ENCODE measurements at regions not wholly inside any gene's neighbourhood (a gene's known extent, or its start where the extent isn't known, plus 50 kb on each side); places are given as distances from the start of the nearest gene placed in this dataset.

GRCh38 chr2:224190936-224191270 lies 151.8 kb upstream of the SERPINE2 start (continued):
- TF ChIP-seq, protein P1, sequence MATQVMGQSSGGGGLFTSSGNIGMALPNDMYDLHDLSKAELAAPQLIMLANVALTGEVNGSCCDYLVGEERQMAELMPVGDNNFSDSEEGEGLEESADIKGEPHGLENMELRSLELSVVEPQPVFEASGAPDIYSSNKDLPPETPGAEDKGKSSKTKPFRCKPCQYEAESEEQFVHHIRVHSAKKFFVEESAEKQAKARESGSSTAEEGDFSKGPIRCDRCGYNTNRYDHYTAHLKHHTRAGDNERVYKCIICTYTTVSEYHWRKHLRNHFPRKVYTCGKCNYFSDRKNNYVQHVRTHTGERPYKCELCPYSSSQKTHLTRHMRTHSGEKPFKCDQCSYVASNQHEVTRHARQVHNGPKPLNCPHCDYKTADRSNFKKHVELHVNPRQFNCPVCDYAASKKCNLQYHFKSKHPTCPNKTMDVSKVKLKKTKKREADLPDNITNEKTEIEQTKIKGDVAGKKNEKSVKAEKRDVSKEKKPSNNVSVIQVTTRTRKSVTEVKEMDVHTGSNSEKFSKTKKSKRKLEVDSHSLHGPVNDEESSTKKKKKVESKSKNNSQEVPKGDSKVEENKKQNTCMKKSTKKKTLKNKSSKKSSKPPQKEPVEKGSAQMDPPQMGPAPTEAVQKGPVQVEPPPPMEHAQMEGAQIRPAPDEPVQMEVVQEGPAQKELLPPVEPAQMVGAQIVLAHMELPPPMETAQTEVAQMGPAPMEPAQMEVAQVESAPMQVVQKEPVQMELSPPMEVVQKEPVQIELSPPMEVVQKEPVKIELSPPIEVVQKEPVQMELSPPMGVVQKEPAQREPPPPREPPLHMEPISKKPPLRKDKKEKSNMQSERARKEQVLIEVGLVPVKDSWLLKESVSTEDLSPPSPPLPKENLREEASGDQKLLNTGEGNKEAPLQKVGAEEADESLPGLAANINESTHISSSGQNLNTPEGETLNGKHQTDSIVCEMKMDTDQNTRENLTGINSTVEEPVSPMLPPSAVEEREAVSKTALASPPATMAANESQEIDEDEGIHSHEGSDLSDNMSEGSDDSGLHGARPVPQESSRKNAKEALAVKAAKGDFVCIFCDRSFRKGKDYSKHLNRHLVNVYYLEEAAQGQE (IDR thresholded peaks at IDR 0.05; ENCODE audit: unreplicated experiment): no peak
- no peak for TF ChIP-seq STAT1 (IDR thresholded peaks at IDR 0.05; ENCODE audit: unreplicated experiment)
- TF ChIP-seq, protein P2, sequence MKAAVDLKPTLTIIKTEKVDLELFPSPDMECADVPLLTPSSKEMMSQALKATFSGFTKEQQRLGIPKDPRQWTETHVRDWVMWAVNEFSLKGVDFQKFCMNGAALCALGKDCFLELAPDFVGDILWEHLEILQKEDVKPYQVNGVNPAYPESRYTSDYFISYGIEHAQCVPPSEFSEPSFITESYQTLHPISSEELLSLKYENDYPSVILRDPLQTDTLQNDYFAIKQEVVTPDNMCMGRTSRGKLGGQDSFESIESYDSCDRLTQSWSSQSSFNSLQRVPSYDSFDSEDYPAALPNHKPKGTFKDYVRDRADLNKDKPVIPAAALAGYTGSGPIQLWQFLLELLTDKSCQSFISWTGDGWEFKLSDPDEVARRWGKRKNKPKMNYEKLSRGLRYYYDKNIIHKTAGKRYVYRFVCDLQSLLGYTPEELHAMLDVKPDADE (IDR thresholded peaks at IDR 0.05): no peak
- TF ChIP-seq, protein P3, sequence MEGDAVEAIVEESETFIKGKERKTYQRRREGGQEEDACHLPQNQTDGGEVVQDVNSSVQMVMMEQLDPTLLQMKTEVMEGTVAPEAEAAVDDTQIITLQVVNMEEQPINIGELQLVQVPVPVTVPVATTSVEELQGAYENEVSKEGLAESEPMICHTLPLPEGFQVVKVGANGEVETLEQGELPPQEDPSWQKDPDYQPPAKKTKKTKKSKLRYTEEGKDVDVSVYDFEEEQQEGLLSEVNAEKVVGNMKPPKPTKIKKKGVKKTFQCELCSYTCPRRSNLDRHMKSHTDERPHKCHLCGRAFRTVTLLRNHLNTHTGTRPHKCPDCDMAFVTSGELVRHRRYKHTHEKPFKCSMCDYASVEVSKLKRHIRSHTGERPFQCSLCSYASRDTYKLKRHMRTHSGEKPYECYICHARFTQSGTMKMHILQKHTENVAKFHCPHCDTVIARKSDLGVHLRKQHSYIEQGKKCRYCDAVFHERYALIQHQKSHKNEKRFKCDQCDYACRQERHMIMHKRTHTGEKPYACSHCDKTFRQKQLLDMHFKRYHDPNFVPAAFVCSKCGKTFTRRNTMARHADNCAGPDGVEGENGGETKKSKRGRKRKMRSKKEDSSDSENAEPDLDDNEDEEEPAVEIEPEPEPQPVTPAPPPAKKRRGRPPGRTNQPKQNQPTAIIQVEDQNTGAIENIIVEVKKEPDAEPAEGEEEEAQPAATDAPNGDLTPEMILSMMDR (conservative IDR thresholded peaks at IDR 0.05; ENCODE audit: low read depth in 2 of 2): no peak
- TF ChIP-seq EZH2 (IDR thresholded peaks at IDR 0.05; ENCODE audit: low read depth, unreplicated experiment): no peak
- no peak for TF ChIP-seq ZNF114 (CRISPR knock-in tag; IDR thresholded peaks at IDR 0.05)

- H4K20me1 ChIP-seq (replicated peaks; ENCODE audit: insufficient read depth): no peaks in the 10 kb centered on the region
- TF ChIP-seq POLR2AphosphoS5 (IDR thresholded peaks at IDR 0.05; ENCODE audit: low read depth): no peak
- TF ChIP-seq, protein P2 (IDR thresholded peaks at IDR 0.05): no peak
- TF ChIP-seq JUNB (IDR thresholded peaks at IDR 0.05; ENCODE audit: unreplicated experiment): no peak
- TF ChIP-seq, protein P1 (IDR thresholded peaks at IDR 0.05; ENCODE audit: unreplicated experiment): no peak
- no peak for TF ChIP-seq CREB1 (CRISPR knock-in tag; IDR thresholded peaks at IDR 0.05; ENCODE audit: low read depth)
- TF ChIP-seq ZNF114 (CRISPR knock-in tag; IDR thresholded peaks at IDR 0.05): no peak
- TF ChIP-seq, protein P3 (conservative IDR thresholded peaks at IDR 0.05; ENCODE audit: low read depth in 2 of 2): no peak
- no peak for TF ChIP-seq NANOG (IDR thresholded peaks at IDR 0.05; ENCODE audit: borderline replicate concordance)
- no peak for TF ChIP-seq ZNF331 (CRISPR knock-in tag; IDR thresholded peaks at IDR 0.05; ENCODE audit: low read depth)
- no peak for TF ChIP-seq EZH2 (IDR thresholded peaks at IDR 0.05; ENCODE audit: low read depth, unreplicated experiment)
Measured at GRCh38 chr2:224190234-224190935, 151.3 kb upstream of the SERPINE2 start.

More at GRCh38 chr2:224190234-224190935, 151.3 kb upstream of the SERPINE2 start:
- Mint-ChIP-seq H3K27me3 (ENCODE audit: insufficient read depth, low read depth, poor library complexity) (peaks cover 2% of the 10 kb centered on the region), H3K4me3 (no peak overlapping the region), H3K9me3 (peaks cover 5% of the 10 kb centered on the region), H3K27ac (no peak overlapping the region), H3K36me3 (ENCODE audit: low read depth) (no peaks in the 10 kb centered on the region; the same call in 1 of the 3 replicates), H3K4me1 (peaks cover 3% of the 10 kb centered on the region; the same call in 2 of the 3 replicates)
- Histone ChIP-seq H3K36me3 (ENCODE audit: insufficient read depth) (peaks cover 4% of the 10 kb centered on the region; the same call in 1 of the 2 replicates), H3K27me3 (ENCODE audit: insufficient read depth) (no peaks in the 10 kb centered on the region), H2AFZ (no peak overlapping the region), H3K27ac (ENCODE audit: low read depth) (no peak overlapping the region), H3F3A (replicated peaks; ENCODE audit: low read depth) (no peaks in the 10 kb centered on the region), H3K4me3 (no peak overlapping the region), H3K4me1 (ENCODE audit: insufficient read depth) (no peaks in the 10 kb centered on the region), H3K9me2 (ENCODE audit: insufficient read depth) (0 out of 2 replicates have a peak, but pooled peaks cover 11% of the 10 kb centered on the region), H3K4me2 (no peak overlapping the region), H3K79me2 (replicated peaks; ENCODE audit: insufficient read depth) (no peaks in the 10 kb centered on the region)
- no peak for ATAC-seq
- DNase-seq (ENCODE audit: low spot score): no peak
